Activated CD4-positive, CD25-positive, alpha-beta regulatory T cell treated with anti-CD3 and anti-CD28 coated beads, Interleukin-2, amount 50 U/mL, for 24 hours (primary cell): ENCODE measurements at regions not wholly inside any gene's neighbourhood (a gene's known extent, or its start where the extent isn't known, plus 50 kb on each side); places are given as distances from the start of the nearest gene placed in this dataset.

Experiments used
- ATAC-seq, 2 donors: fragments of 150-1000 bp; cut with Tn5 transposase; one replicate each; pipeline ENCODE4 v1.10.0; 2021; ENCODE audit warnings: mild to moderate bottlenecking in 1 of 2, moderate library complexity in 1 of 2

DNA sequence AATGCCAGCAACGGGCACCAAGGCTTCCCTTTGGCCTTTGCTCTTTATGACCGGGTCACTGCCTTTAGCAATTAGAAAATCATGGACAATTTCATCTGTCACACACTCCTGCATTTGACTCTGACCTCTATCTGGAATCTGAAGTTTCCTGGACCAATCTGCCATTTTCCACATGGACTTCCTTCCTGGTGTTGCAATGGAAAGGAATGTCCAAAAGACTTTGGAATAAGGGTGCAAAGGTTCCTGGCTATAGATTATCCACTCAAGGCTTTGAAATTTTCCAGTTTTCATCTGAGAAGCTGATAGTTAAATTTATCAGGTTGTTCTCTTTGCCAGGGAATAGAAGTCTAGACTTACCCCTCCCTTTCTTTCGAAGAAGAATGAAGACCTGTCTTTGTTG lies 523.1 kb upstream of the ZNF462 start:
- ATAC-seq, result no peak

- ATAC-seq, result no peak
Measured at GRCh38 chr9:106350777-106351176, 512.2 kb upstream of the ZNF462 start.

- ATAC-seq, result no peak
Measured at GRCh38 chr9:106356924-106357323, 506.0 kb upstream of the ZNF462 start.

GRCh38 chr9:106358331-106358730 lies 504.6 kb upstream of the ZNF462 start:
- ATAC-seq, result no peak

DNA sequence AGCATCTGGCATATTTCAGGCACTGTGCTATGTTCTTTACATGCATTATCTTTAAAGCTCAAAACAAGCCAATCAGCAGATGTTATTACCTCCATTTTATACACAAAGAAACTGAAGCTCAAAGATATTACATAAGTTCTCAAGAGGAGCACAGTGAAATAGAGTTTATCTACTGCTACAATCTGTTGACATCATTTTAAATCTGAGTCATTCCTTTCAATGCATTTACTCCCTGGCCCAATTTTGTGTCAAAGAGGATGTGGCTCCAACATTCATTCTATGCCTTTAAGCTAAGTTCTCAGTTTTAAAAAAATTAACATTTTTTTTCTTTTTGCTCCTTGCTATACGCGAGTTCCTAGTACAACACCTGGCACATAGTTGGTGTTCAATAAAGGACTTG lies 486.3 kb upstream of the ZNF462 start:
- ATAC-seq, result no peak

DNA sequence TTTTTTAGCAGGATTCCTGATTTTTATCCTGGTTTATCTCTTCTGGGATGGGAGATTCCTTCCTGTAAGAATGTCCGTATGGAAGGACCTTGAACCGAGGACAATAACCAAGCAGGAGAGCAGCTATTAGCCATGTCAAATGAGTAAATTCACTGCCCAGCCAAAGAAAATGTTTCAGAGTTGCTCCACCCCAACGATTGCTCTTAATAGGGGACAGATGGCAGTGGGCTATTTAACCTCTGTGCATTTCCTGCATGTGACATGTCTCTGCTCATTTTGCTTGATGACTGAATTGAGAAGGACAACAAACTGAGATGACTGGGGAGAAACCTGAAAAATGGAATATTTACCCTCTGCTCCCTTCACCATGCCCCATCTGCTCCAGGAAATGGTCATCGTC lies 479.9 kb upstream of the ZNF462 start:
- no peak for ATAC-seq

DNA sequence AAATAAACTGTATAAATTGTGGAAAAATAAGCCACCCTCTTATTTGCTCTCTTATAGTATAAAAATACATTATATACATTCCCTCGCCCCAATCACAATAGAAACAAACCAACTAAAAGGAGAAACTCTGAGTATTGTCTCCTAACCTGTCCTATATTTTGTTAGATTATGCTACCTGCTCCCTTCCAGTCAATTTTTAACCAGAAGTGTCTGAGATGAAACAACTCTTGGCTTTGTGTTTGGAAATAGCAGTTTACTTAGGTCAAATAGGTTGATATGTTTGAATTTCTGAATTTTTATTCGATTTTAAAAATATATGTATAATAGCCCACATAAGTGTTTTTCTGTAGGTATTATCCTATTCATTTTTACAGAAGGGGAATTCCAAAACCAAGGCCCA lies 475.0 kb upstream of the ZNF462 start:
- ATAC-seq, result no peak

GRCh38 chr9:106393226-106393625 lies 469.7 kb upstream of the ZNF462 start:
- ATAC-seq, result no peak

GRCh38 chr9:106400170-106400569 lies 462.8 kb upstream of the ZNF462 start:
- ATAC-seq, result no peak

- ATAC-seq, result no peak
Measured at GRCh38 chr9:106400950-106401349, 462.0 kb upstream of the ZNF462 start.

GRCh38 chr9:106403081-106403480 lies 459.9 kb upstream of the ZNF462 start:
- ATAC-seq, result no peak

GRCh38 chr9:106404137-106404536 lies 458.8 kb upstream of the ZNF462 start:
- ATAC-seq, result no peak

GRCh38 chr9:106405871-106406435 lies 457.0 kb upstream of the ZNF462 start:
- ATAC-seq, result no peak

DNA sequence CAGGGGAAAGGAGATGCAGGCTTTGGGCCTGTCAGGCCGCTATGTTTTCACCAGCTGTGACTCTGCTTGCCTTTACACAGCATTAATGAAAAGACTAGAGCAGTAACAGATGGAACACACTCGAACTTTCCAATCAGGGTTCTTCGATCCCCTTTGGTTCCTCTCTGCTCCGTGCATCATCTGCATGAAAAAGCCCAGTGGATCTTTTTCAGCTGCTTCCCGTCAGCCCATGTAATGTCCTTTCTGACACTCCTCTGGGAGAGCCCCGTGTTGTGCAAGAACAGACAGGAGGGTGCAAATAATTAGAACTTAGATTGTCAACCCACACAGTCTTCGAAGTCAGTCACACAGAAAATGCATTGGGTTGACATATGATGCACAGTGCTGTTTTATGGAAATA lies 448.9 kb upstream of the ZNF462 start:
- no peak for ATAC-seq

- ATAC-seq, result no peak
Measured at GRCh38 chr9:106417685-106418084, 445.3 kb upstream of the ZNF462 start.

DNA sequence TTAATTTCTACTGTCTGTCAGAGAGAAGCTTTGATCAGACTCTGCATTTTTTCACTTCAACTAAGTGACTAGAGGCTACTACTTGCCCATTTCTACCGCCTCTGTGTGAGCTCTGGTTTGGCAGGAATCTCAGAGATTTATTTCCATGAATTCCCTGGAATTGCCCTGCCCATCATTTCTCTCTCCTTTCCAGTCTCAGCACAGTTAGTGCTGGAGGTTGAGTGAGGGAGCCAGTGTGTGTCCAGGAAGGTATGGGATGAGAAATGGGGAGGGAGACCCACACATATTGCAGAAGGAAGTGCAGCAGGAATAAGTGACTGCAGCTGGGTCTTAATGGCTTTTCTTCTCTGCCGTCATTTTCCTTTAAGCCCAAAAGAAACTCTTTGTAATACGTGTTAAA lies 443.1 kb upstream of the ZNF462 start:
- no peak for ATAC-seq

DNA sequence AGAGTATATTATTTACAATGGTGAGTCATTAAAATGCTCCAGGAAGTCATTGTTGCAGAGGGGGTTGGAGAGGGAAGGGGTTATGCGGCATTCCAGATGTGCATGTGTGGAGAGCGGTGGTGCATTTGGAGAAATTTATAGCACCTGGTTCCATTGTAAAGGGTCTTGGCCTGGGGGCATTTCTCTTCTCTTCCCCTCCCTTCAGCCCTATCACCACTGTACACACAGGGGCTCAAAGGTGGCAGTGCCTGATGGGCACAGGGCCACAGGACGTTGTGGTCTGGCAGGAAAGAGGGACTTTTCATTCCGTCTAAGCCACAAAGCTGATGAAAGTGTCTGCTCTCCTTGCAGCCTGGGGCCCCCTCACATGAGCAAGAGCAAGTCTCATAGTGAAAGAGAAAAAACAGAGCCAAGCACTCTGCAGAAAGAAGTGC lies 442.4 kb upstream of the ZNF462 start:
- peak in 1 of 2 donors; percentile 48 for ATAC-seq

- ATAC-seq, result no peak
Measured at GRCh38 chr9:106421772-106422171, 441.2 kb upstream of the ZNF462 start.

DNA sequence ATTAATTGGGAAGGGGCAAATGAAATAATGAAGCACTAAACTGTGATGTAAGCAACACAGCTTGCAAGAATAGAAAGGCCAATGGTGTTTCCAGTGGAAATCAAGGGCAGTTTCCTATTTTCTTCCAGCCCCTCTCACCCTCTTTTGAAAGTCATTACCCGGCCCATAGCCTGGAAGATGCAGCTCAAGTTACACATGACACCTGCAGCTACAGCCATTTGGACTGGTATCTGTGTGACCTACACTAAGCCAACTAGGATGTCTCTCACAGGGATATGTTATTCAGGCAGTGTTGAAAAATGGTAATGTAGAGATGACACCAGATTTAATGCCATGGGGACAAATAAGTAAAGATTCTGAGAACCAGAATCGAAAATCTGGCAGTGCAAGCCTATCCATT lies 439.4 kb upstream of the ZNF462 start:
- ATAC-seq, result no peak

- ATAC-seq, result no peak
Measured at GRCh38 chr9:106432631-106433030, 430.3 kb upstream of the ZNF462 start.

DNA sequence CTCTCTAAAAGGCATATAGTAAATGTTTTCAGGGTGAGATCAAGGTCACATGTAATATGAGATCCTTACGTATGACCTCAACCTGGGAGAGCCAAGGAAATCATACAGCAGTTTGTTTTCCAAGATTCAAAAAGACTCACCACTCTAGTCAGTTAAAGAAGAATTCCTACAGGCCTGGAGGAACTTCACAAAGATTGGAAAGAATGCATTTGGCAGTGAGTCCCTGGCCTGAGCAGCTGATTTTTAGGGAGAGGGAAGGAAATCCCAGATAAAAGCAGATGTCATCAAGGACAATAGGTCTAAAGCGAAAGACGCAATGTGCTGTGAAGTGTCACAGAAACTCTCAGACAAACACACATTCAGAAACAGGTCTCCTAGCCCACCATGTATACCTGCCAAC lies 424.0 kb upstream of the ZNF462 start:
- ATAC-seq, result no peak

GRCh38 chr9:106441283-106441682 lies 421.7 kb upstream of the ZNF462 start:
- no peak for ATAC-seq

DNA sequence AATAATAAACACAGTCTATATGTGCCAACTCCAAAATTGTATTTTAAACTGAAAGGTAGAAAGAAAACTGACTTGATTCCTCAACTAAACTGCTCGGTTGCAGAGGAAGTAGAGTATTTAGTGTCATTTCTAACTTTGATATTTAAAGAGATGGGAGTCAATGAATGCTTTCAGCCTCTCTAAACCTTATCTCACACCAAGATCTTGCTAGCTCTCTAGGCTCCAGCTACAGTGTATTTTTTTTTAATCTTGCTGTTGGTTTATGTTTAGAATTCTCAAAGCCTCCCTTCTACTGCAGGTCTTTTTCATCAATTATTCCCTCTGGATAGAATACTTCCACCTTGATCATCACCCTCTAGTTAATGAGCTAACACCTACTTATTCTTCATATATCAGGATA lies 419.4 kb upstream of the ZNF462 start:
- no peak for ATAC-seq

DNA sequence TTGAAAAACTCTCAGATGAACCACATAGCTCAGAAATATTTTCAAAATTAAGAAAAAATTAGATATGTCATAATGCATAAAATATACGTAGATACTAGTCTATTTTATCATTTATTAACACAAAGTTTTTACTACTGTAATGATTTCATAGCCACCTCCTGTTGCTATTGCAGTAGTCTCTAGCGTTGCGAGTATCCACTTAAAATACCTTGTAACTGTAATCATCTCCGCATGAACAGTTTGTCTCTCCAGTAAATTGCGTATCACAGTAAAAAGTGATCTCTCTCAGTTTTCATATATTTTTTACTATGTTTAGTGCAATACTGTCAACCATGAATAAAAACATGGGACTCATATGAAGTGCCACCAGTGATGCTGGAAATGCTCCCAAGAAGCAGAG lies 417.9 kb upstream of the ZNF462 start:
- no peak for ATAC-seq

- ATAC-seq, result no peak
Measured at GRCh38 chr9:106449336-106449927, 413.5 kb upstream of the ZNF462 start.
